ENCODE measurements at regions not wholly inside any gene's neighbourhood (a gene's known extent, or its start where the extent isn't known, plus 50 kb on each side); places are given as distances from the start of the nearest gene placed in this dataset.
"Not testable (repeated sequence)": the region's sequence is repeated elsewhere in the genome, so short reads cannot be mapped to it uniquely, and the experiment has no call there.

- no peak for DNase-seq
- H3K4me1 Mint-ChIP-seq = no peaks in the 10 kb centered on the region
- H3K27me3 Mint-ChIP-seq = no peaks in the 10 kb centered on the region
- no peak overlapping the region for H3K4me3 Mint-ChIP-seq
- H3K9me3 Mint-ChIP-seq = peaks cover 2% of the 10 kb centered on the region
- H3K36me3 Mint-ChIP-seq = no peaks in the 10 kb centered on the region
- CTCF ChIA-PET = no interaction called here
- no peak overlapping the region for H3K27ac Mint-ChIP-seq
These were observed 590.9 kb upstream of the NRSN1 start for GRCh38 chr6:23535101-23535500.

- Mint-ChIP-seq H3K4me3 (no peak overlapping the region), H3K9me3 (peaks cover 1% of the 10 kb centered on the region), H3K27me3 (no peaks in the 10 kb centered on the region), H3K4me1 (no peaks in the 10 kb centered on the region), H3K27ac (no peak overlapping the region), H3K36me3 (no peaks in the 10 kb centered on the region)
- CTCF ChIA-PET = no interaction called here
- no peak for DNase-seq
These were observed 588.2 kb upstream of the NRSN1 start for GRCh38 chr6:23537828-23538227.

DNA sequence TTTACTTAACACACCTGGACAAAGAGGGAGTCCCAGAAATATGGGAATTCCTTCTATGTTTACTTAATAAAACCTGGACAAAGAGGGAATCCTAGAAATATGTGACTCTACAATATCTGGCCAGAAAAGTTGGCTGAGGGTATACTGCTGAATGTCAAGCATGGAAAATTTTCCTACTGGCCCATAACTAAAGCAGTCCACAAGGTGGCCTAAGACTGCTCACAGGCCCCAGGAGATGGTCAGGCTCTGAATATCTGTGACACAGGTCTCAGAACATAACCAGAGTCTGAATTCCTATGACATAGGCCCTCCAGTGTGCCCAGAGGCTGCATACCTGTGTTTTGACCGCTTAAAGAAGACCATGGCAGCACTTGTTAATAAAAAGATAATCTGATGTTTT lies 578.2 kb upstream of the NRSN1 start:
- H3K27me3 Mint-ChIP-seq = no peaks in the 10 kb centered on the region
- DNase-seq = no peak
- H3K9me3 Mint-ChIP-seq = no peaks in the 10 kb centered on the region
- H3K4me3 Mint-ChIP-seq = no peak overlapping the region
- no peaks in the 10 kb centered on the region for H3K4me1 Mint-ChIP-seq
- CTCF ChIA-PET = no interaction called here
- H3K27ac Mint-ChIP-seq = no peak overlapping the region
- no peaks in the 10 kb centered on the region for H3K36me3 Mint-ChIP-seq

DNA sequence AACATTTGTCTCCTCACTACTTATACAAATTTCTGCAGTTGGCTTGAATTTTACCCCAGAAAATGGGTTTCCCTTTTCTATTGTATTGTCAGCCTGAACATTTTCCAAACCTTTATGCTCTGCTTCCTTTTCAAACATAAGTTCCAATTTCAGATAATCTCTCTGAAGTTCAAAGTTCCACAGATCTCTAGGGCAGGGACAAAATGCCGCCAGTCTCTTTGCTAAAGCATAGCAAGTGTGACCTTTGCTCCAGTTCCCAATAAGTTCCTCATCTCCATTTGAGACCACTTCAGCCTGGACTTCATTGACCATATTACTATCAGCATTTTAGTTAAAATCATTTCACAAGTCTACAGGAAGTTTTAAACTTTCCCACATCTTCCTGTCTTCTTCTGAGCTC lies 571.1 kb upstream of the NRSN1 start:
- CTCF ChIA-PET, H3K27me3 Mint-ChIP-seq, H3K4me1 Mint-ChIP-seq, DNase-seq, H3K36me3 Mint-ChIP-seq, H3K27ac Mint-ChIP-seq, H3K4me3 Mint-ChIP-seq, H3K9me3 Mint-ChIP-seq: not testable (repeated sequence)

DNA sequence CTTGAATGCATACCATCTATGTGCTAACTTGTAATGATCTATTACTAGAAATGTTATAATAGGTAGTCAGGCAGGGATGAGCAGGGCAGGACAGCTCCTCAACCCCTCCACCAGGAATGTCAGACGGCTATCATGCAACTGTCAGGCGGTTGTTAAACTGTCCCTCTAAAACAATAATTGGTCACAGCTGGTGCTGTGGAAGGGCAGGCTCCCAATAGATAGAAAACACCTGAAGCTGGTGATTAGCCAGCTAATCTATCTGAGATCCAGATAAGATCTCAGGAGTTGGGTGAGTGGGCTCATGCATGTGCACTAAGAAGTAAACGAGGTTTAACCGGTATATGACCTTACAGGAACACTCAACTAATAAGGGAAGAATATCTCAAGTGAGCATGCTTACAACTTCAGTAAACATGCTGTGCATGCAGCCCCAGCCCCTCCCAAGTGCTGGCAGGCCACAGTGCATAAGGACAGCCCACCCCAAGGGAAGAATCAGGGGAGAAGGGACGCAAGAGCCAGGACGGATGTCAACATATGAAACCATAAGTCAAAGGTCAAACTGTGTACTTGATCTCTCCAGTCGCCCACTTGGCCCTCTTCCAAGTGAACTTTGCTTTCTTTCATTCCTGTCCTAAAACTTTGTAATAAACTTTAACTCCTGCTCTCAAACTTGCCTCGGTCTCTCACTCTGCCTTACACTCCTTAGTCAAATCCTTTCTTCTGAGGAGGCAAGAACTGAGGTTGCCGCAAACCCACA lies 566.2 kb upstream of the NRSN1 start:
- Mint-ChIP-seq H3K4me3 (no peak overlapping the region), H3K27me3 (no peaks in the 10 kb centered on the region), H3K27ac (no peak overlapping the region), H3K36me3 (no peaks in the 10 kb centered on the region), H3K9me3 (peaks cover 9% of the 10 kb centered on the region), H3K4me1 (no peaks in the 10 kb centered on the region)
- CTCF ChIA-PET = no interaction called here
- no peak for DNase-seq

- no peaks in the 10 kb centered on the region for H3K36me3 Mint-ChIP-seq
- no peak overlapping the region for H3K27ac Mint-ChIP-seq
- H3K4me1 Mint-ChIP-seq = no peaks in the 10 kb centered on the region
- DNase-seq = no peak
- H3K4me3 Mint-ChIP-seq = no peak overlapping the region
- CTCF ChIA-PET = no interaction called here
- peaks cover 7% of the 10 kb centered on the region for H3K9me3 Mint-ChIP-seq
- H3K27me3 Mint-ChIP-seq = no peaks in the 10 kb centered on the region
These were observed 564.3 kb upstream of the NRSN1 start for GRCh38 chr6:23561732-23562131.

- no peak overlapping the region for H3K4me3 Mint-ChIP-seq
- DNase-seq = no peak
- H3K27me3 Mint-ChIP-seq = no peaks in the 10 kb centered on the region
- no peaks in the 10 kb centered on the region for H3K36me3 Mint-ChIP-seq
- peaks cover 7% of the 10 kb centered on the region for H3K9me3 Mint-ChIP-seq
- no peak overlapping the region for H3K27ac Mint-ChIP-seq
- CTCF ChIA-PET = no interaction called here
- H3K4me1 Mint-ChIP-seq = no peaks in the 10 kb centered on the region
These were observed 563.5 kb upstream of the NRSN1 start for GRCh38 chr6:23562554-23562953.

DNA sequence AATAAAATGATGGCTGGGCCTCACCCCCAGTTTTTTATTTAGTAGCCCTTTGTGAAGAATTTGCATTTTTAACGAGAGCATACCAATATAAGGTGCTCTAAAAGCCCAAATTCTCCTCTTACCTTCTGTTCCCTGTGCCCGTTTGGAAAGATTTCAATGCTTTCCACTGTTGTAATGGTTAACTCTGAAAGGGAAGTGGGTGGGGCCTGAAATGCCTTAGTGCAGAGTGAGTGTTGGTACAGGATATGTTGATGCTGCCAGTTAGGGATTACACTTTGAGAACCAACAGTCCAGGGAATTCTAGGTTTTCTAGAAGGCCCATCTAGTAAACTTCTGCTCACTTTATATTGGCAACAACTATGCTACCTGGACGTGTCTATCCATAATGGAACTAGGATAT lies 562.7 kb upstream of the NRSN1 start:
- CTCF ChIA-PET = no interaction called here
- no peak overlapping the region for H3K27ac Mint-ChIP-seq
- no peak for DNase-seq
- no peaks in the 10 kb centered on the region for H3K27me3 Mint-ChIP-seq
- H3K36me3 Mint-ChIP-seq = no peaks in the 10 kb centered on the region
- H3K4me3 Mint-ChIP-seq = no peak overlapping the region
- H3K9me3 Mint-ChIP-seq = peaks cover 5% of the 10 kb centered on the region
- no peaks in the 10 kb centered on the region for H3K4me1 Mint-ChIP-seq

DNA sequence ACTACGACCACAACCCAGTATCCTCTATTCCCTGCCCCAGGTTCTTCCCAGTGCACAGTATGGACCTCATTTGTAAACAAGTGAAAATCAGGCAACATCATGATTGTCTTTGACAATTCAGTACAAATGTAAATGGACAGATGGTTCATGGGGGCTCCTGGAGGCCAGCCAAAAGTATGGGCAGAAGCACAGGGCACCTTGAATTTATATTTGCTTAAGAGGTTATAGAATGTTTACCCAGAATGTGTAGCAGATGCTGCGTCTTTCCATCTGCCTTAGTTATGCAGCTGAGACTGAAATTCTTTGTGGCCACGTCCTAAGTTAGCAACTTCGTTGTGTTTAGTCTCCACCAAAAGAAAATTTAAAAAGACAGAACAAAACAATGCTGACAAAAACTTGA lies 559.6 kb upstream of the NRSN1 start:
- H3K9me3 Mint-ChIP-seq = peaks cover 5% of the 10 kb centered on the region
- H3K4me1 Mint-ChIP-seq = no peaks in the 10 kb centered on the region
- no peak overlapping the region for H3K4me3 Mint-ChIP-seq
- CTCF ChIA-PET = no interaction called here
- DNase-seq = no peak
- H3K27me3 Mint-ChIP-seq = no peaks in the 10 kb centered on the region
- no peaks in the 10 kb centered on the region for H3K36me3 Mint-ChIP-seq
- no peak overlapping the region for H3K27ac Mint-ChIP-seq

- no peak for DNase-seq
- CTCF ChIA-PET = no interaction called here
- Mint-ChIP-seq H3K9me3 (peaks cover 9% of the 10 kb centered on the region), H3K4me3 (no peak overlapping the region), H3K27me3 (no peaks in the 10 kb centered on the region), H3K36me3 (no peaks in the 10 kb centered on the region), H3K4me1 (no peaks in the 10 kb centered on the region), H3K27ac (no peak overlapping the region)
These were observed 557.7 kb upstream of the NRSN1 start for GRCh38 chr6:23568292-23568691.

DNA sequence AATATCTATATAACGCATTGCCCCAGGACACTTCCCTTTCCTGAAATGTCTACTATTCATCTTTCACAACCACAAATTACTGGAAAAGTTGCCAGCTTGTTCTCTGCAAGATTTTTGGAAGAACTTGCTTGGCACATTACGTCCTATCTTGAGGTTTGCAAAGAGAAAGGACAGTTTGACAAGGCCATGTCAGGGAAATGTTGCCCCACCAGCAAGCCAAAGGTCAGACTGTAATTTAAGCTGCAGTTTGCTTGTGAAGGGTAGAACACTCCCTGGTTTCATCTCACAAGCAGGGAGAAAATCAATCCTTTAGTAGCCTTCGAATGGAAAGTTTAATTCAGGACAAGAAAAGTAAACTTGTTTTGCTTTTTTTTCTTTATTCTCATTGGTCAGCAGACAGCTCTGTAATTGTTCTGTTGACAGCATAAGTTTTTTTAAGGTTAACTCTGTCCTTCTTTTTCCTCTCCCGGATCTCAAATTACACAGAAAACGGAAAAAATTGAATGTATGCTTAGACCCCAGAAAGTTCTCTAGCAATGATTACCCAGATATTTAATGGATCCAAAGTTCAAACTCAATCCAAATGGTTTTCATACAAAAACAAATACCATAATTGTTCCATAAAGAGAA lies 541.8 kb upstream of the NRSN1 start:
- CTCF ChIA-PET = no interaction called here
- H3K9me3 Mint-ChIP-seq = peaks cover 3% of the 10 kb centered on the region
- DNase-seq = no peak
- H3K36me3 Mint-ChIP-seq = no peaks in the 10 kb centered on the region
- no peaks in the 10 kb centered on the region for H3K4me1 Mint-ChIP-seq
- no peak overlapping the region for H3K4me3 Mint-ChIP-seq
- no peaks in the 10 kb centered on the region for H3K27me3 Mint-ChIP-seq
- H3K27ac Mint-ChIP-seq = no peak overlapping the region

GRCh38 chr6:23587582-23587981 lies 538.4 kb upstream of the NRSN1 start:
- Mint-ChIP-seq H3K4me1 (no peaks in the 10 kb centered on the region), H3K27ac (no peak overlapping the region), H3K4me3 (no peak overlapping the region), H3K36me3 (no peaks in the 10 kb centered on the region), H3K27me3 (no peaks in the 10 kb centered on the region), H3K9me3 (peaks cover 3% of the 10 kb centered on the region)
- CTCF ChIA-PET = no interaction called here
- no peak for DNase-seq

GRCh38 chr6:23589811-23590210 lies 536.2 kb upstream of the NRSN1 start:
- H3K36me3 Mint-ChIP-seq = no peaks in the 10 kb centered on the region
- H3K4me1 Mint-ChIP-seq = no peaks in the 10 kb centered on the region
- no peak overlapping the region for H3K4me3 Mint-ChIP-seq
- no peak overlapping the region for H3K27ac Mint-ChIP-seq
- CTCF ChIA-PET = no interaction called here
- no peak for DNase-seq
- peaks cover 12% of the 10 kb centered on the region for H3K9me3 Mint-ChIP-seq
- no peaks in the 10 kb centered on the region for H3K27me3 Mint-ChIP-seq

GRCh38 chr6:23590498-23591126 lies 535.4 kb upstream of the NRSN1 start:
- H3K4me3 Mint-ChIP-seq = no peak overlapping the region
- DNase-seq = no peak
- H3K36me3 Mint-ChIP-seq = no peaks in the 10 kb centered on the region
- no peaks in the 10 kb centered on the region for H3K27me3 Mint-ChIP-seq
- H3K9me3 Mint-ChIP-seq = peaks cover 9% of the 10 kb centered on the region
- no peaks in the 10 kb centered on the region for H3K4me1 Mint-ChIP-seq
- H3K27ac Mint-ChIP-seq = no peak overlapping the region
- CTCF ChIA-PET = no interaction called here

DNA sequence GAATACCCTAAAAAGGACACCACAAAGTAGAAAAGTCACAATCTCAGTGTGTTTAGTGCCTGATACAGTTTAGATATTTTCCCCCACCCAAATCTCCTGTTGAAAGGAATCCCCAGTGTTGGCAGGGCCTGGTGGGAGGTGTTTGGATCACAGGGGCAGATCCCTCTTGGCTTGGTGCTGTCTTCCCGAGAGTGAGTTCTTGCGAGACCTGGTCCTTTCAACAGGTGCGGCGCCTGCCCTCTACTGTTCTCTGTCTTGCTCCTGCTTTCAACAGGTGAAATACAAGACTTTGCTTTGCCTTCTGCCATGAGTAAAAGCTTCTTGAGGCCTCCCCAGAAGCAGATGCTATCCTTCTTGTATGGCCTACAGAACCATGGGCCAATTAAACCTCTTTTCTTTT lies 534.3 kb upstream of the NRSN1 start:
- CTCF ChIA-PET = no interaction called here
- no peak overlapping the region for H3K4me3 Mint-ChIP-seq
- H3K27ac Mint-ChIP-seq = no peak overlapping the region
- H3K36me3 Mint-ChIP-seq = no peaks in the 10 kb centered on the region
- H3K4me1 Mint-ChIP-seq = no peaks in the 10 kb centered on the region
- no peaks in the 10 kb centered on the region for H3K27me3 Mint-ChIP-seq
- H3K9me3 Mint-ChIP-seq = peaks cover 13% of the 10 kb centered on the region
- no peak for DNase-seq

All from activated naive CD4-positive, alpha-beta T cell treated with anti-CD3 and anti-CD28 coated beads, Interleukin-2, amount 10 ng/mL, durations not matched to agents 7 days and 5 days (primary cell).